Keratinocyte (primary cell): ENCODE measurements at regions not wholly inside any gene's neighbourhood (a gene's known extent, or its start where the extent isn't known, plus 50 kb on each side); places are given as distances from the start of the nearest gene placed in this dataset.

Experiments used
- DNase-seq: peaks from one replicate; pipeline ENCODE4 v3.0.0-alpha.2; 2011; ENCODE audit warnings: low read depth, missing footprints, low spot score
- FAIRE-seq: peaks from 2 replicates; lab custom pipeline; 2011; peaks lifted over from hg19 to GRCh38; lab: Jason Lieb, UNC
- H2AFZ ChIP-seq: 2 replicates; pipeline ENCODE4 v1.6.0; 2012; ENCODE audit warnings: low read length, control low read depth, inconsistent platforms; ENCODE audit not compliant: control insufficient read depth
- H3K27ac ChIP-seq: 2 replicates; pipeline ENCODE4 v1.5.1; 2011; ENCODE audit warnings: low read length; ENCODE audit not compliant: control insufficient read depth, insufficient read depth
- H3K27me3 ChIP-seq: 3 replicates; pipeline ENCODE4 v1.6.0; 2011; ENCODE audit warnings: low read length; ENCODE audit not compliant: control insufficient read depth, insufficient read depth; ENCODE audit errors: extremely low read depth
- H3K36me3 ChIP-seq, 2 experiments: 2 replicates in 1 of 2; 3 replicates in 1 of 2; pipeline ENCODE4 v1.5.1; 2011; ENCODE audit warnings: low read length in 2 of 2, mild to moderate bottlenecking in 1 of 2; ENCODE audit not compliant: control insufficient read depth in 2 of 2, insufficient read depth in 2 of 2; ENCODE audit errors: extremely low read depth in 1 of 2
- H3K4me1 ChIP-seq: 3 replicates; pipeline ENCODE4 v1.5.1; 2011; ENCODE audit warnings: low read length; ENCODE audit not compliant: control insufficient read depth, insufficient read depth; ENCODE audit errors: extremely low read depth
- H3K4me2 ChIP-seq: 3 replicates; pipeline ENCODE4 v1.6.0; 2011; ENCODE audit warnings: low read depth, low read length; ENCODE audit not compliant: control insufficient read depth, insufficient read depth; ENCODE audit errors: extremely low read depth
- H3K4me3 ChIP-seq, 3 experiments: fragments of 200-600 bp in 1 of 3; sonication (generic) in 1 of 3; 2 replicates in 2 of 3; 3 replicates in 1 of 3; pipeline ENCODE4 v1.5.1; 2011 to 2016; ENCODE audit warnings: low read length in 3 of 3, mild to moderate bottlenecking in 3 of 3, control low read depth in 2 of 3, inconsistent platforms in 1 of 3, low read depth in 1 of 3, mixed read lengths in 1 of 3, mixed run types in 1 of 3, moderate library complexity in 1 of 3; ENCODE audit not compliant: control insufficient read depth in 2 of 3, insufficient read depth in 2 of 3; ENCODE audit errors: extremely low read depth in 1 of 3
- H3K79me2 ChIP-seq: 2 replicates; pipeline ENCODE4 v1.6.0; 2012; ENCODE audit warnings: low read length; ENCODE audit not compliant: control insufficient read depth, insufficient read depth
- H3K9ac ChIP-seq: 3 replicates; pipeline ENCODE4 v1.6.0; 2011; ENCODE audit warnings: low read length; ENCODE audit not compliant: control insufficient read depth, insufficient read depth; ENCODE audit errors: extremely low read depth
- H3K9me1 ChIP-seq: 3 replicates; pipeline ENCODE4 v1.6.0; 2011; ENCODE audit warnings: low read length; ENCODE audit not compliant: control insufficient read depth, insufficient read depth; ENCODE audit errors: extremely low read depth
- H3K9me3 ChIP-seq: 2 replicates; pipeline ENCODE4 v1.5.1; 2012; ENCODE audit warnings: low read depth, low read length; ENCODE audit not compliant: control insufficient read depth
- H4K20me1 ChIP-seq: 3 replicates; pipeline ENCODE4 v1.6.0; 2011; ENCODE audit warnings: low read length; ENCODE audit not compliant: control insufficient read depth, insufficient read depth; ENCODE audit errors: extremely low read depth
- EZH2 ChIP-seq: IDR thresholded peaks from one replicate; pipeline ENCODE4 v1.6.1; 2012; ENCODE audit warnings: inconsistent platforms, mild to moderate bottlenecking, low read length, moderate library complexity
- dilution Hi-C: fragments of 300-500 bp; cut with MboI; formaldehyde crosslinking; loops from one replicate; pipeline ENCODE4 v1.7.0; 2020; ENCODE audit warnings: low sequenced_read_pairs; ENCODE audit not compliant: extremely low pct_ligation_motif_present
- TF ChIP-seq, protein P1 (sequence below), 3 experiments: IDR thresholded peaks in 1 of 3; conservative IDR thresholded peaks in 1 of 3; optimal IDR thresholded peaks in 1 of 3; 2 replicates in 2 of 3; 3 replicates in 1 of 3; pipeline versions ENCODE3 to v1.5.1; 2011; ENCODE audit warnings: low read length in 3 of 3, mild to moderate bottlenecking in 3 of 3, moderate library complexity in 2 of 3, control low read depth in 1 of 3, inconsistent platforms in 1 of 3; ENCODE audit not compliant: insufficient read depth in 2 of 3; ENCODE audit errors: extremely low read depth in 1 of 3

- Histone ChIP-seq H3K27ac (no peak overlapping the region), H3K4me3 (no peak overlapping the region), H2AFZ (no peak overlapping the region), H3K4me2 (no peak overlapping the region), H3K79me2 (no peaks in the 10 kb centered on the region), H4K20me1 (no peaks in the 10 kb centered on the region), H3K9me1 (no peaks in the 10 kb centered on the region), H3K4me1 (no peaks in the 10 kb centered on the region), H3K9ac (no peak overlapping the region), H3K9me3 (no peaks in the 10 kb centered on the region), H3K36me3 (no peaks in the 10 kb centered on the region), H3K27me3 (peaks cover 6% of the 10 kb centered on the region)
- dilution Hi-C loops = no loop called here
- TF ChIP-seq, protein P1, sequence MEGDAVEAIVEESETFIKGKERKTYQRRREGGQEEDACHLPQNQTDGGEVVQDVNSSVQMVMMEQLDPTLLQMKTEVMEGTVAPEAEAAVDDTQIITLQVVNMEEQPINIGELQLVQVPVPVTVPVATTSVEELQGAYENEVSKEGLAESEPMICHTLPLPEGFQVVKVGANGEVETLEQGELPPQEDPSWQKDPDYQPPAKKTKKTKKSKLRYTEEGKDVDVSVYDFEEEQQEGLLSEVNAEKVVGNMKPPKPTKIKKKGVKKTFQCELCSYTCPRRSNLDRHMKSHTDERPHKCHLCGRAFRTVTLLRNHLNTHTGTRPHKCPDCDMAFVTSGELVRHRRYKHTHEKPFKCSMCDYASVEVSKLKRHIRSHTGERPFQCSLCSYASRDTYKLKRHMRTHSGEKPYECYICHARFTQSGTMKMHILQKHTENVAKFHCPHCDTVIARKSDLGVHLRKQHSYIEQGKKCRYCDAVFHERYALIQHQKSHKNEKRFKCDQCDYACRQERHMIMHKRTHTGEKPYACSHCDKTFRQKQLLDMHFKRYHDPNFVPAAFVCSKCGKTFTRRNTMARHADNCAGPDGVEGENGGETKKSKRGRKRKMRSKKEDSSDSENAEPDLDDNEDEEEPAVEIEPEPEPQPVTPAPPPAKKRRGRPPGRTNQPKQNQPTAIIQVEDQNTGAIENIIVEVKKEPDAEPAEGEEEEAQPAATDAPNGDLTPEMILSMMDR (optimal IDR thresholded peaks at IDR 0.05 in 1 of 3, IDR thresholded peaks at IDR 0.05 in 1 of 3, conservative IDR thresholded peaks at IDR 0.05 in 1 of 3; ENCODE audit: extremely low read depth in 1 of 3, insufficient read depth in 2 of 3, low read length in 3 of 3) = no peak
- no peak for TF ChIP-seq EZH2
- DNase-seq (no peak), FAIRE-seq (no peak)
These were observed 453.2 kb downstream of the TNS3 start for GRCh38 chr7:47128700-47129099.

DNA sequence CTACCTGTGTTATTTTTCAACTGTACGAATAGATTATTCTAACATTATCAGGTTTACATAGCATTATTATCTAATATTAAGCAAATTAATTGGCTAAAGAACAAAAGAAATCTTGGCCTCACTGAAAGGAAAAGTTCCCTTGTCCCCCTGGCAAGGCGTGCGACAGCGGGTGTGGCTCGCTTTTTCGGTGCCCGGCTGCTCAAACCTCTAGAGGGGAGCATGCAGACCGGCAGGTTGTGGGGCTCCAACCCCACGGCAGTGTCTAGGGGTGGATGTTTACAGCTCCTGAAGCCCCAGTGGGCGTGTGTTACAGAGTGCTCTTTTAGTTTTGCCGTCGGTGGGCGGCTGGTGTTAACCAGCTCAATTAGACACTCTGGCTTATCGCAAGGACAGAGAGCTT lies 456.4 kb downstream of the TNS3 start:
- Histone ChIP-seq H3K4me3 (no peak overlapping the region), H3K4me1 (no peaks in the 10 kb centered on the region), H4K20me1 (no peaks in the 10 kb centered on the region), H3K27me3 (peaks cover 2% of the 10 kb centered on the region), H2AFZ (no peak overlapping the region), H3K36me3 (no peaks in the 10 kb centered on the region), H3K79me2 (no peaks in the 10 kb centered on the region), H3K9me3 (no peaks in the 10 kb centered on the region), H3K27ac (no peak overlapping the region), H3K9ac (no peak overlapping the region), H3K4me2 (no peak overlapping the region), H3K9me1 (no peaks in the 10 kb centered on the region)
- FAIRE-seq (no peak), DNase-seq (no peak)
- dilution Hi-C loops = no loop called here
- TF ChIP-seq EZH2 = no peak
- TF ChIP-seq, protein P1 (optimal IDR thresholded peaks at IDR 0.05 in 1 of 3, IDR thresholded peaks at IDR 0.05 in 1 of 3, conservative IDR thresholded peaks at IDR 0.05 in 1 of 3; ENCODE audit: extremely low read depth in 1 of 3, insufficient read depth in 2 of 3, low read length in 3 of 3) = no peak
